DMS114 treated with DMSO at 0.1 percent for 48 hours (cell line): ENCODE measurements at regions not wholly inside any gene's neighbourhood (a gene's known extent, or its start where the extent isn't known, plus 50 kb on each side); places are given as distances from the start of the nearest gene placed in this dataset.

Experiments used
- DNase-seq: peaks from one replicate; lab custom pipeline; 2025; ENCODE audit not compliant: unreplicated experiment; lab: John Stamatoyannopoulos, UW

- DNase-seq, result no peak
These were observed 429.5 kb downstream of the CCDC85A start for GRCh38 chr2:56613254-56613653.

GRCh38 chr2:56613920-56614319 is 430.1 kb downstream of the CCDC85A start:
- DNase-seq, result no peak

GRCh38 chr2:56615760-56616159 is 432.0 kb downstream of the CCDC85A start:
- DNase-seq, result no peak

GRCh38 chr2:56624181-56624580 is 440.4 kb downstream of the CCDC85A start:
- no peak for DNase-seq

GRCh38 chr2:56626927-56627326 is 443.1 kb downstream of the CCDC85A start:
- DNase-seq, result no peak

- DNase-seq, result no peak
These were observed 446.5 kb downstream of the CCDC85A start for GRCh38 chr2:56630286-56630685.

GRCh38 chr2:56647997-56648396 is 464.2 kb downstream of the CCDC85A start:
- no peak for DNase-seq

- DNase-seq, result no peak
These were observed 465.0 kb downstream of the CCDC85A start for GRCh38 chr2:56648802-56649201.

- no peak for DNase-seq
These were observed 471.1 kb downstream of the CCDC85A start for GRCh38 chr2:56654936-56655335.

GRCh38 chr2:56656826-56657225 is 473.0 kb downstream of the CCDC85A start:
- DNase-seq, result no peak

- no peak for DNase-seq
These were observed 483.0 kb downstream of the CCDC85A start for GRCh38 chr2:56666777-56667176.

GRCh38 chr2:56671973-56672569 is 488.3 kb downstream of the CCDC85A start:
- no peak for DNase-seq

GRCh38 chr2:56674084-56674483 is 490.3 kb downstream of the CCDC85A start:
- no peak for DNase-seq

- no peak for DNase-seq
These were observed 493.2 kb downstream of the CCDC85A start for GRCh38 chr2:56676966-56677365.

GRCh38 chr2:56680971-56681631 is 497.3 kb downstream of the CCDC85A start:
- no peak for DNase-seq

- DNase-seq, result no peak
These were observed 498.0 kb downstream of the CCDC85A start for GRCh38 chr2:56681659-56682396.

- no peak for DNase-seq
These were observed 498.6 kb downstream of the CCDC85A start for GRCh38 chr2:56682397-56682760.

- no peak for DNase-seq
These were observed 500.5 kb downstream of the CCDC85A start for GRCh38 chr2:56684327-56684726.

- DNase-seq, result no peak
These were observed 501.4 kb downstream of the CCDC85A start for GRCh38 chr2:56685205-56685604.

- DNase-seq, result no peak
These were observed 503.4 kb downstream of the CCDC85A start for GRCh38 chr2:56687169-56687568.

GRCh38 chr2:56688661-56689060 is 504.9 kb downstream of the CCDC85A start:
- no peak for DNase-seq

GRCh38 chr2:56693501-56693900 is 509.7 kb downstream of the CCDC85A start:
- no peak for DNase-seq
